ENCODE measurements at regions not wholly inside any gene's neighbourhood (a gene's known extent, or its start where the extent isn't known, plus 50 kb on each side); places are given as distances from the start of the nearest gene placed in this dataset.

DNA sequence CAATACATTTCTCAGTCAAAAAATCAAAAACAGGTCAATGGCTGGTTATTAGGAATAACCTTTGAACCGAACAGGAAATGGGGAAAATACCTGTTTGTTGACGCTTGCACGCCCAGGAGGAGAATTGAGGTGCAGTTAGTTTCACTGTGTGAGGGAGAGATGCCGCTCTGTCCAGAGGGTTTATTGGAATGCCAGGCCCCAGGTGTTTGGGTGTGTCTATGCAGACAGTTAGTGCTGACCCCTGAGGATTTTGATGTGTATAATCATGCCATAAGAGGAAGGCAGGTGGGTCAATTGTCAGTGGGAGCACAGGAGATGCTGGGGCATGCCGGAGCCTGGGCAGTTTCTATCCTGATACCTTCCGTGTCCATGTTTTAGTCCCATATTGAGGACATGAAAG, 100.8 kb upstream of the DIO3 start:
- no peak overlapping the region for H3K4me3 ChIP-seq (ENCODE audit: low read depth, poor library complexity, severe bottlenecking)
- TF ChIP-seq POLR2A (IDR thresholded peaks at IDR 0.05) (no peak), CTCF (IDR thresholded peaks at IDR 0.05) (no peak)
- intact Hi-C loops (cut with DNase I; ENCODE audit: low total_unique reads): no loop called here
- 89 to 93% methylated on average over 6 of the region's 6 CpGs for WGBS, 2 donors
- peak in 1 of 2 donors; percentile 52 for DNase-seq (ENCODE audit: low spot score in 2 of 2)

GRCh38 chr14:101460986-101461750, 100.1 kb upstream of the DIO3 start:
- intact Hi-C loops (cut with DNase I; ENCODE audit: low total_unique reads): no loop called here
- peak in 1 of 2 donors; percentile 32 for DNase-seq (ENCODE audit: low spot score in 2 of 2)
- TF ChIP-seq POLR2A (IDR thresholded peaks at IDR 0.05) (no peak), CTCF (IDR thresholded peaks at IDR 0.05) (no peak)

GRCh38 chr14:101461891-101462290, 99.4 kb upstream of the DIO3 start:
- TF ChIP-seq POLR2A (IDR thresholded peaks at IDR 0.05) (no peak), CTCF (IDR thresholded peaks at IDR 0.05) (no peak)
- DNase-seq (ENCODE audit: low spot score in 2 of 2): peak in 1 of 2 donors; percentile 66
- intact Hi-C loops (cut with DNase I; ENCODE audit: low total_unique reads): no loop called here
- 94 to 96% methylated on average over 5 to 8 of the region's 8 CpGs for WGBS, 2 donors
- no peak overlapping the region for H3K4me3 ChIP-seq (ENCODE audit: low read depth, poor library complexity, severe bottlenecking)

More at GRCh38 chr14:101460986-101461750, 100.1 kb upstream of the DIO3 start:
- WGBS, 2 donors: 88 to 89% methylated on average over 12 of the region's 12 CpGs
- H3K4me3 ChIP-seq (ENCODE audit: low read depth, poor library complexity, severe bottlenecking): no peak overlapping the region

GRCh38 chr14:101462726-101463565, 98.3 kb upstream of the DIO3 start:
- no peak overlapping the region for H3K4me3 ChIP-seq (ENCODE audit: low read depth, poor library complexity, severe bottlenecking)
- 82 to 86% methylated on average over 15 of the region's 15 CpGs for WGBS, 2 donors
- intact Hi-C loops (cut with DNase I; ENCODE audit: low total_unique reads): no loop called here
- peak in 1 of 2 donors; percentile 56 for DNase-seq (ENCODE audit: low spot score in 2 of 2)
- no peak for TF ChIP-seq CTCF (IDR thresholded peaks at IDR 0.05)
- TF ChIP-seq POLR2A (IDR thresholded peaks at IDR 0.05): no peak

DNA sequence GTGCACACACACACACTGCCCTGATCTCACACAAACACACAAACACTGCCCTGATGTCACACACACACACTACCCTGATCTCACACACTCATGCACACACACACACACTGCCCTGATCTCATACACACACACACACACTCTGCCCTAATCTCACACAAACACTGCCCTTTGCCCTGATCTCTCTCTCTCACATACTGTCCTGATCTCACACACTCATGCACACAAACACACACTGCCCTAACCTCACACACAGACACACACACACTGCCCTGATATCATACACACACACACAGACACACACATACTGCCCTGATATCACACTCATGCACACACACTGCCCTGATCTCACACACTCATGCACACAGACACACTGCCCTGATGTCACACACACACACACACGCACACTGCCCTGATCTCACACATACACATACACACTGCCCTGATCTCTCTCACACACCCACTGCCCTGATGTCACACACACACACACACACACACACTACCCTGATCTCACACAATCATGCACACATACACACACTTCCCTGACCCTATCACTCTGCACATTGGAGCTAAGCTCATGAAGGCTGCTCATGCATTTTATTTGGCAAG, 97.6 kb upstream of the DIO3 start:
- peak in 1 of 2 donors; percentile 14 for DNase-seq (ENCODE audit: low spot score in 2 of 2)
- TF ChIP-seq POLR2A (IDR thresholded peaks at IDR 0.05): no peak
- no peak for TF ChIP-seq CTCF (IDR thresholded peaks at IDR 0.05)
- intact Hi-C loops (cut with DNase I; ENCODE audit: low total_unique reads): no loop called here

More for the DNA sequence above, 97.6 kb upstream of the DIO3 start:
- no peak overlapping the region for H3K4me3 ChIP-seq (ENCODE audit: low read depth, poor library complexity, severe bottlenecking)
- WGBS, 2 donors: 81% methylated on average over 1 of the region's 1 CpG
